ENCODE measurements at regions not wholly inside any gene's neighbourhood (a gene's known extent, or its start where the extent isn't known, plus 50 kb on each side); places are given as distances from the start of the nearest gene placed in this dataset.
"Not testable (repeated sequence)": the region's sequence is repeated elsewhere in the genome, so short reads cannot be mapped to it uniquely, and the experiment has no call there.

DNA sequence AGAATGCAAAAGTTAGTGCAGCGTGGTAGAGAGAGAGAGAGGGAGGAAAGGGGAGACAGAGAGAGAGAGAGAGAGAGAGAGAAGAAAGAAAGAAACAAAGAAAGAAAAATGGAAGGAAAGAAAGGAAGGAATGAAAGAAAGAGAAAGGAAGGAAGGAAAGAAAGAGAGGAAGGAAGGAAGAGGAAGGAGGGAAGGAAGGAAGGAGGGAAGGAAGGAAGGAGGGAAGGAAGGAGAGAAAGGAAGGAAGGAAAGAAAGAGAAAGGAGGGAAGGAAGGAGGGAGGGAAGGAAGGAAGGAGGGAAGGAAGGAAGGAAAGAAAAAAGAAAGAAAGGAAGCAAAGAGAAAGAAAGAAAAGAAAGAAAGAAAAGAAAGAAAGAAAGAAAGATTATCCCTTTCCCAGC is 209.8 kb upstream of the MYO3A start:
- no peak for DNase-seq

DNA sequence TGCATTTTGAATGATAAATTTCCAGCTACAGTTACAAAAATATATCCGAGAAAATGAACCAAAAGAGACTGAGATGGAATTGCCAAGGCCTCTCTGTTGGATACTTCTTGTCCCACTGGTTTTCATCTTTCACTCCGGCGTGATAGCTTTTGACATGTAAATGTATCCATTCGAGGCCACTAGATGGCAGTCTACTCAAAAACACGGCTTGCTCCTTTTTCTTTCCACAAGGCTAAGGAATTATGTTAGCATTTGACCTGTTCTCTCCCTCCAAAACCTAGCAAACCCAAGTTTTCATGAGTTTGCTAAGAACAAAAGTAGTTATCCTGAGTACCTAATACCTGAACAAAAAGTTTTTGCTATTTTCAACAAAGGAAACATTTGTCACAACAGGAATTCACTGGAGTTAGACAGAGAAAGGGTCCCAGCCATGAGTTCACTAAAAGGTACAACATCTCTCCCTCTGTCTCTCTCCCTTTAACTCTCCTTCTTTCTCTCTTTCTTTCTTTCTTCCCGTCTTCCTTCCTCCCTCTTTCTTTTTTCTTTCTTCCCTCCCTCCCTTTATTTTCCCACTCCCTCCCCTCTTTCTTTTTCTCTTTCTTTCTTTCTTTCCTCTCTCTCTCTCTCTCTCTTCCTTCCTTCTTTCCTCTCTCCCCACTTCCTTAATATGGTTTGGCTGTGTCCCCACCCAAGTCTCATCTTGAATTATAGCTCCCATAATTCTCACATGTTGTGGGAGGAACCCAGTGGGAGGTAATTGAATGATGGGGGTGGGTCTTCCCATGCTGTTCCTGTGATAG is 207.9 kb upstream of the MYO3A start:
- peak; percentile 68 to 74 for DNase-seq

DNA sequence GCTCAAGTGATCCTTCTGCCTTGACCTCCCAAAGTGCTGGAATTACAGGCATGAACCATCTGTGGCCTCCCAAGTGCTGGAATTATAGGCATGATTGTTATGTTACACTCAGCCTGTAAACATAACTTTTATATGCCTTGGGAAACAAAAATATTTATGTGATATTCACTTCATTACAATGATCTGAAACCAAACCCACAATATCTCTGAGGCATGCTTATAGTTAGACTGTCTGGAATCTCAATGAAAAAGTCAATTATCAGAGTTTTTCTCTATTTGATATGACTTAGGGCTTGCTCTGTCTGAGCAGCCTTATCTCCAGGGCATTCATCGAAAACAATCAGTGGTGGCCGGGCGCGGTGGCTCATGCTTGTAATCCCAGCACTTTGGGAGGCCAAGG is 195.3 kb upstream of the MYO3A start:
- no peak for DNase-seq

DNA sequence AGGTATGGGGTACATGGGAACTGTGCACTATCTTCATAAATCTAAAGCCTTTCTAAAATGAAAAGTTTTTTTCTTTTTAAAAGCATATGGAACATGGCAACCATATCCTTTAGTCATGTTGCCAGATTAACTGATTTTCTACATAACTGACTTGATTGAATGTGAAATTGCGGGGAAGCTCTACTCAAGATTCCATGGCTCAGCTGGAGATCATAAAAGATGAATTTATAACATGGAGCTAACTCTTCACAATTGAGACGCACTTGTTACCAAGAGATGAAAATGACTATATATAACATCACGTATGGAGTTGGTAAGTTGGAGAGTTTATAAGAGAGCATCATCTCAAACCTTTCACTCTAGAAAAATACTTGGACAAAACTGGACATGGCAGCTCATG is 190.2 kb upstream of the MYO3A start:
- DNase-seq: no peak

DNA sequence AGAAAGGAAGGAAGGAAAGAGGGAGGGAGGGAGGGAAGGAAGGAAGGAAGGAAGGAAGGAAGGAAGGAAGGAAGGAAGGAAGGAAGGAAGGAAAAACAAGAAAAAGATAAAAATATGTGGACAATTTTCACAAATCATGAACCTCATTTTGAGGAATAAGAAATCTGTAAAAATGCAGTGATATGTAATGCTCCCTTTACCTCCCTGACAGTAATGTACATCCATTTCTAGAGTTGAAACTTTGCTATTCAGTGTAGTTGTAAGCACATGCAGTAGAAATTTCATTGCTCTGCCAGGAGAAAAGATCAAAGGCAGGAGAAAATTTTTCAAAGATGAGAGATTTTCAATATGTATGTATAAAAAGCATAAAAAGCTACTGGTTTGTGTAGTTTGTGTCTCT is 189.5 kb upstream of the MYO3A start:
- DNase-seq: no peak

DNA sequence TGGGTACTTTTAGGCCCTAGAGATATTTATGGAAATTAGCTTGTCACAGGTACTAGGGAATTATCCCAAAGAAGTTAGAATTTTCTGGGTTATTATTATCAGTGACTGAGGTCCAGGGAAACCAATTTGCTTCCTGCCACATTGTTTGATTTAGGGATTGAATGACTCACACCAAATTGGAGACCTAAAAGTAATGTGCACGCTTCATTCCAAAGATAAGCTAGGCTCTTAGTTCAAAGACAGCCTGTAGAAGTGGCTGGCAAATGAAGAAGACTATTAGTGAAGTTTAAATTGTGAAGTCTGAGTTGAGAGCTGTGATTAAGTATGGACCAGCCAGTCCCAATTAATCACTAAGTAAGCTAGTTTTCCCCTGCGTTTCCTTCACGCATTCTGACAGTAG is 188.1 kb upstream of the MYO3A start:
- no peak for DNase-seq

DNA sequence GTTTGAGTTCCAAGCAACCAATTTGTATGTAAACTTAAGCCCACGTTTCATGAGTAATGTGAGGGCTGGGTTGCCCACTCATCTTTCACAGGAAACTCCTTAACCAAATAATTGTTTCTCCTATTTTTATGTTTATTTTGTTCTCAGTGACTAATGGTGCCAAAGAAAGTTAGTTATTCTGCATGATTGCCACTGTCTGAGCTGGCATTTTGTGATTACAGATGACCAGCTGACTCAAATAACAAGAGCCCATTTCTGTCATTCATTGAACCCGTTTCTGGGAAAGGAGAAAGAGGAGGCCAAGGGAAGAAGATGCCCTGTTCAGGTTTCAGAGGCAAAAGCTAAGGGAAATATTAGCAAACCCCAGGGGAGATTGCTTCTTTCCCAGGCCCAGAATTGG is 186.9 kb upstream of the MYO3A start:
- no peak for DNase-seq

DNA sequence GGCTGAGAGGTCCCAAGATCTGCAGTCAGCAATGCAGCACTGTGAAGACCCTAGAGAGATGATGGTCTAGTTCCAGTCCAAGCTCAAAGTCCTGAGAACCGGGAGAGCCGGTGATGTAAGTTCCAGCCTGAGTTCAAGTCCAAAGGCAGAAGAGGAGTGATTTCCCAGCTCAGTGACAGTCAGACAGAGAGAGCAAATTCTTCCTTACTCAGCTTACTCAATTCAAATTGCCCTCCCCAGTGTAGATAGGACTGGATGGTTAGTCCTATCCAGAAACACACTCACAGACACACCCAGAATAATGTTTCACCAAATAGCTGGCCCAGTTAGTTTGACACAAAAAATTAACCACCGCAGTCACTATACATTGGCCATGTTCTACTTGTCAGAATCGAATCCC is 185.5 kb upstream of the MYO3A start:
- DNase-seq: no peak

DNA sequence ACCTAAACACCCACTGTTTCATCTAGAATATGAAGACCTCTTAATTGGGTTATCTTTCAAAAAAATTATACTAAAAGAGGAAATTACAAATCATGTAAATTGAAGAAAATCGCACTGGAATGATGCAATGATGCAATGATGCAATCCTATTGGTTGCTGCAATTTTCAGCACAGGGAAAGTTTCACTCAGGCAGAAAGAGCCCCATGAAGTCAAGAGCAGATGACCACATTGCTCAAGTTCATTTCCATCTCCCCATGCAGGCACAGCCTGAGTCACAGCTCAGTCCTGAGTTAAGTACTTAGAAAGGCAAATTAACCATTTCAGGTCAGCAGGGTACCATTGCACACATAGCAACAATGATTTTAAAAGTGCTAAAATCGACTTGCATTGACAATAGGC is 180.3 kb upstream of the MYO3A start:
- DNase-seq: no peak

DNA sequence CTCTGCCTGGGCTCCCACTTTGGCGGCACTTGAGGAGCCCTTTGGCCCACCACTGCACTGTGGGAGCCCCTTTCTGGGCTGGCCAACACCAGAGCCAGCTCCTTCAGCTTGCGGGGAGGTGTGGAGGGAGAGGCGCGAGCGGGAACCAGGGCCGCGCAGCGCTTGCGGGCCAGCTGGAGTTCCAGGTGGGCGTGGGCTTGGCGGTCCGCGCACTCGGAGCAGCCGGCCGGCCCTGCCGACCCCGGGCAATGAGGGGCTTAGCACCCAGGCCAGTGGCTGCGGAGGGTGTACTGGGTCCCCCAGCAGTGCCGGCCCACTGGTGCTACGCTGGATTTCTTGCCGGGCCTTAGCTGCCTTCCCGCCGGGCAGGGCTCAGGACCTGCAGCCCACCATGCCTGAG is 178.2 kb upstream of the MYO3A start:
- DNase-seq: not testable (repeated sequence)

DNA sequence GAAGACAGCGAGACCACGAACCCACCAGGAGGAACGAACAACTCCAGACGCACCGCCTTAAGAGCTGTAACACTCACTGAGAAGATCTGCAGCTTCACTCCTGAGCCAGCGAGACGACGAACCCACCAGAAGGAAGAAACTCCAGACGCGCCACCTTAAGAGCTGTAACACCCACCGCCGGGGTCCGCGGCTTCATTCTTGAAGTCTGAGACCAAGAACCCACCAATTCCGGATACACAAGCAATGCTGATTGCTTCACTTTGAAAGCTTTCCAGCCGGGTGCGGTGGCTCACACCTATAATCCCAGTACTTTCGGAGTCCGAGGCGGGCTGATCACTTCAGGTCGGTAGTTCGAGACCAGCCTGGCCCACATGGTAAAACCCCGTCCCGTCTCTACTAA is 177.2 kb upstream of the MYO3A start:
- DNase-seq: no peak

DNA sequence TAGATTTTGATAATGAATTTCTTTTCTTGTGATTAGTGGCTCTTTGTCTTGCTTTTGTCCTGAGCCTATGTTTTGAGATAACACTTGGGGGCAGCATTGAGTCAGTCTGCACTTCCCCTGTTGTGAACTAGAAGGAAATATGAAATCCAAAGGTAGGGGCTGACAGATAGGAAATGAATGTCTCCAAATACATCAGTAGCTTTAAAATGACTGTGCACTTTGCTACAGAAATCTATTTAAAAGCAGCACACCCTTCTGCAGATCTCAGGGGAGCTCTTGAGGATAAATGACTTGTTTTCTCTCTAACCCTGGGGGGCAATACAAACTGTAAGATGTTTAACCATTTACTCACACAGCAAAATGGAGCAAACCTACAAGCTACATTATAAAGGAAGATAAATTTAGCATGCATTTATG is 176.0 kb upstream of the MYO3A start:
- DNase-seq: peak; percentile 21 to 57

DNA sequence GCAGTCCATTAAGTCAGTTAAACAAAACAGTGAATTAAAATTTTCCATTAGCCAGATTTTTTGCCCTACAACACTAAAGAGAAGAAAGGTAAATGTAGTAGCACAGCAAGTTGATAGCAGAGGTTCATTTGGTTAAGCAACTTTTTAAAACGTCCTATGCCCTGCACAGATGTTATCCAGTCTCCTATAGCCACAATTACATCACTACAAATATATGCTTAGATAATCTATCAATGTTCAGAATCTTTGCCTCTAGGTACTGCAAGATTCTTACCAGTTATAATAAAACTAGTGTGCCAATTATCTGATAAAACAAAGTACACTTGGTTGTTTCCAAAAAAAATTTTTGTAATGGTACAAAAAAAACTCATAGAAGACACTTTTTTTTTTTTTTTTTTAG is 175.5 kb upstream of the MYO3A start:
- no peak for DNase-seq

DNA sequence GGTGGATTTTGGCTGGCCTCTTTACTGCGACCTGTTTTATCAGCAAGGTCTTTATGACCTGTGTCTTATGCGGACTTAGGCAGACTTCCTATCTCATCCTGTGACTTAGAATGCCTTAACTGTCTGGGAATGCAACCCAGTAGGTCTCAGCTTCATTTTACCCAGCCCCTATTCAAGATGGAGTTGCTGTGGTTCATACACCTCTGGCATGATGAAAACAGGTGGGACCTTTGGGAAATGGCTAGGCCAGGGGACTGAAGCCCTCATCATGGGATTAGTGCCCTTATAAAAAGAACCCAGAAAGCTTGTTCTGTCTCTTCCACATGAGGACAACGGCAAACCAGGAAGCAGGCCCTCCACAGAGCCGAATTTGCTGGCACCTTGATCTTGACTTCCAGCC is 172.1 kb upstream of the MYO3A start:
- DNase-seq: no peak

DNA sequence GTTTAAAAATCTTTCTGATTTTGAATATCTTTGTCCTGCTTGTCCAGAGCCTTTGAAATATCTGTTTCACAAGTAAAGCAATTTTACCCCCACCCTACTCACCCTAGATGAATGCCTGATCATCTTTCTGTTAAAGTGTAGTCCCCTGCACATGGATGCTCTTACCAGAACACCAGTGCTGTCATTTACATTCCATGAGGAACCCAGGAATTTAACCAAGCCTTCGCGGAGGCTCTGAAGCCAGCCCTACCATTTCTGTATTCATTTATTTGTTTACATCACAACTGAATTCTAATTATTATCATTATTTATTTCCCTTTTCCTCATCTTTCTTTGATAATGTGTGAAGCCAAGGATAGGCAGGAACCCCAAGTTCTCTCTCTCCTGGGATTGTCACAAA is 167.8 kb upstream of the MYO3A start:
- no peak for DNase-seq

DNA sequence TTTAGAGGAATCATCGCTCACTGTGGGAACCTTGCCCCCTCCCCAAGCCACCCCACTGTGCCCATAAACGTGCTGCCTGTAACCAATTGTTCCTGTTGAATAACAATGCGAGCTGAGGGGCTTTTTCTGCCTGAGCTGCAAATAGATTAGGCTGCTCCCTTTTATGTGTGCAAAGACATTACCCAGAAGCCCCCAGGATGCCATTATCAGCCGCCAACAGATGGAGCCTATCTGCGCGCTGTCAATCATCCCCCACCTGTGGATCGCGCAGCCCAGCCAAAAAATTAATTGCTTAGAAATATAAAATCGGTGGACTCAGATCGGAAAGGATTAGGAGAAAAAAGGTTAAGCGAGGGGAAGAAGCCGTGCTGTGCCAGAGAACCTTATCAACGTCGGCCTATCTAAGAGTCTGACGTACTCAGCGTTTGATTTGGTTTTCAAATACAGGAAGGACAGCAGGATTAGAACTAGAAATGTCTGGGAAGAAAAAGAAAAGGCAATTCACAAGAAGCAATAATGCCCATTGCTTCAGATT is 167.3 kb upstream of the MYO3A start:
- no peak for DNase-seq

DNA sequence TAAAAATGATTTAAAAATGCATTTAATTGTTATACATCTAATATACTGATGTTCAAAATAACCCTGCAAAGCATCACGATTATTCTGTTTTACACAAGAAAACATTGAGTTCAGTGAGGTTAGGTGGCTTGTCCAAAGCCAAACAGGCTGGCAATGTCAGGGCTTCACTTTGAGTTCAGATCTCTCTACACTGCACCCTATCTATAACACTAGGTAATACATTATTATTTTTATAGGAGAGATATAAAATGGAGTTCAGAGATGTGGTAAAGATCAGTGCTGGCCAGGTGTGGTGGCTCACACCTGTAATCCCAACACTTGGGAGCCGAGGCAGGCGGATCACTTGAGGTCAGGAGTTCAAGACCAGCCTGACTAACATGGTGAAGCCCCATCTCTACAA is 165.9 kb upstream of the MYO3A start:
- DNase-seq: no peak

DNA sequence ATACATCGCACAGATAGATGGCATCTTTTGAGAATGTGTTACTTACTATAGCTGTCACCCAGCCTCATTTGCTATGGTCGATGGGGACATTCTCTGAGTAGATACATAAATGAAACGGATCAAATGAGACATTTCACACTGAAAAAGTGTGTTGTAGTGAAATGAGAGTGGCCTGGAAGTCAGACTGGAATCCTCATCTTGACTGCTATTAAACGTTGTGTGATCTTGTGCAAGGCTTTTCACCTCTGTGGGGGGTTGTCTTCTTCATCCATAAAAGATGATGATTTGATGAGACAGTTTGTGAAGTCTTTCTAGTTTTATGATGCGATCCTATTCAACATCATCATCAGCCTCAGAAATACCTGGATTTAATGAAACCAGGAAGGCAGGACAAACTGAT is 155.4 kb upstream of the MYO3A start:
- no peak for DNase-seq

DNA sequence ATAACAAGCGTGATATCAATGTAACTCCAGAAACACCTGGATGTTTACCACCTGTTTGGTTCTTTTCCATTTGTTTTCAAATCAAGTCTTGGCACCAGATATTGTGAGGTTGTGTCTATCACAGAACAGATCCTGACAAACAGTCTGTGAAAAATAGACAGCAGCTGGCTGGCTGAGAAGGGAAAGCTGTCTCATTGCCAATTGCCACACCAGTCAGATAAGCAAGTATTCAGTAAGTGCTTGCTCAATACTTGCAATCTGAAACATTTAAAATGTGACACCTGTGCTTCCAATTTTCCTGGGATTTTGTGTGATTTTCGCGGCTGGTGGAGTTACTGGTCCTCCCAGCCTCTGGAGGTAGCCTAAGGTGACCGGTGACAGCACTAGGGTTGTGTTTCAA is 147.9 kb upstream of the MYO3A start:
- peak in 1 of 2 experiments; percentile 8 for DNase-seq

DNA sequence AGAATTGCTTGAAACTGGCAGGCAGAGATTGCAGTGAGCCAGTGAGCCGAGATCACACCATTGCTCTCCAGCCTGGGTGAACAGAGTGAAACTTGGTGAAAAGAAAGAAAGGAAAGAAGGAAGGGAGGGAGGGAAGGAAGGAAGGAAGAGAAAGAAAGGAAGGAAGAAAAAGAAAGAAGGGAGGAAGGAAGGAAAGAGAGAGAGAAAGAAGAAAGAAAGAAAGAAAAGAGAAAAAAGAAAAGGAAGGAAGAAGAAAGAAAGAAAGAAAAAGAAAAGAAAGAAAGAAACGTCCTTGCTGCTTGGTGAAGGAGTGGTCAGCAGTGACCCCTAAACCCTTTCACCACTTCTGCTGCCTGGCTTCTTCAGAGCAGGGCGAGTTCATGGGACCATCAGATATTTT is 147.1 kb upstream of the MYO3A start:
- no peak for DNase-seq

DNA sequence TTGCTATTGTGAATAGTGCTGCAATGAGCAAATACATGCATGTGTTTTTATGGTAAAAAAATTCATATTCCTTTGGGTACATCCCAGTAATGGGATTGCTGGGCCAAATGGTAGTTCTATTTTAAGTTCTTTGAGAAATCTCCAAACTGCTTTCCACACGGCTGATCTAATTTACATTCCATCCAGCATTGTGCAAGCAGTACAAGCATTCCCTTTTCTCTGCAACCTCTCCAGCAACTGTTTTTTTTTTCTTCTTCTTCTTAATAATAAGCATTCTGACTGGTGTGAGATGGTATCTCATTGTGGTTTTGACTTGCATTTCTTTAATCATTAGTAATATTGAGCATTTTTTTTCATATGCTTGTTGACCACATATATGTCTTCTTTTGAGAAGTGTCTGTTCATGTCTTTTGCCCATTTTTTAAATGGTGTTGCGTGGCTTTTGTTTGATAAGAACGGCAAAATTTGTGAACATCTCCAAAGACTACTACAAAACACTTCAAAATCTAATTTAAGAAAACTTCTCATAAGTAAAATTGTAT is 136.1 kb upstream of the MYO3A start:
- DNase-seq: no peak

DNA sequence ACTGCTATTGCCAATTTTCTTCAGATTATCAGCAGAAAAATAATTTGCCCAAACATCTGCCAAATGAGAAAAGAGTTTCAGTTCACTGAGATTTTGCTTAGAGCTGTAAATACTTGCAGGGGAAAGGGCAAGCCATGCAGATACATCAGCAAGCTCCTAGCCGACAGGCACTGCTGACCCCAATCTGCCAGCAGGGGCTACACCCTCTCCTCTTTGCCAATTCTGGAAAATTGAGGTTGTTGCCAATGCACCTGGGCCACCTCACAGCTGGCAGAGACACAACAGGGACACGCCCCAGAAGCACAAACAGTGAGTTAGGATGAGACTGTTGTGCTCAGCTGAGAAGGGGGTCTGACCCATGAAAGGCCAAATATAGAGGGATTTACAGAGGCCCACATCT is 129.5 kb upstream of the MYO3A start:
- DNase-seq: no peak

DNA sequence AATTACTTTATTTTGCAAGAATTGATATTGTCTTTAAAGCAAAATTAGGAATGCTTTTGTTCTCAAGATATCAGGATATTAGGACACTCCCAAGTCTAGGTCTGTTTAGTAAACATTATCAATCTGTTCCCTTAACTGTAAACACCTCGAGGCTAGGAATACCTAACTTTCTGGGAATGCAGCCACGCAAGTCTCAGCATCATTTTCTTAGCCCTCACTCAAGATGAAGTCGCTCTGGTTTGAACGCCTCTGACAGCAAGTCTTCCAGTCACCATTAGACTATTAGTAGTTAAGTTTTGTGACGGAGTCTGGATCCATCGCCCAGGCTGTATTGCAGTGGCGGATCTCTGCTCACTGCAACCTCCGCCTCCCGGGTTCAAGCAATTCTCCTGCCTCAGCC is 128.0 kb upstream of the MYO3A start:
- no peak for DNase-seq

DNA sequence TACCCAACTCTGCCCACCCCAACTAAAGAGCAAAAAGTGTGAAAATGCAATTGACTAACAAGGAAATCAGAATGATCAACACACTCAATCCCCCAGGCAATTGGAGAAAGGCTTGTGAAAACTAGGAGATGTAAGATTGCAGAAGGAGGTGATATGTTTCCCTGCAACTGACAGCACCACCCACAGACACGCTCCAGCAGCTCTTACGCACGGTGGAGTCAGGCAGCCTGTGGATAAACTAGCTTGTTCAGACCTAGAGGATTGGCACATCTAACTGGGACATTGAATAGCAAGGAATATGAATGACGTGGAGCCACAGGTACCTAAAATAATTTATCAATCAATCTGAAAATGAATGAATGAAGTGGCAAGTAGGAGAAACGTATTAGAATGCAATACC is 125.7 kb upstream of the MYO3A start:
- no peak for DNase-seq

Data from NCI-H446 (cell line).